PFSK-1 (cell line): ENCODE measurements at regions not wholly inside any gene's neighbourhood (a gene's known extent, or its start where the extent isn't known, plus 50 kb on each side); places are given as distances from the start of the nearest gene placed in this dataset.

Source experiments
- POLR2AphosphoS5 ChIP-seq: IDR thresholded peaks from 2 replicates; pipeline ENCODE4 v1.6.1; 2012; ENCODE audit warnings: low read depth, mild to moderate bottlenecking, control low read depth, low read length, moderate library complexity
- REST ChIP-seq, 2 experiments: IDR thresholded peaks; 2 replicates each; pipeline versions ENCODE4 v1.6.1 to v1.8.0; 2011 to 2012; ENCODE audit warnings: low read depth in 2 of 2, low read length in 2 of 2, control low read depth in 1 of 2, inconsistent platforms in 1 of 2, mild to moderate bottlenecking in 1 of 2, moderate library complexity in 1 of 2; ENCODE audit not compliant: insufficient read depth in 1 of 2
- SIN3A ChIP-seq: IDR thresholded peaks from 2 replicates; pipeline ENCODE4 v1.6.1; 2012; ENCODE audit warnings: mild to moderate bottlenecking, low read length, moderate library complexity, borderline replicate concordance; ENCODE audit not compliant: insufficient read depth

- TF ChIP-seq POLR2AphosphoS5 (no peak), SIN3A (no peak), REST (IDR thresholded peaks at IDR 0.05; ENCODE audit: insufficient read depth in 1 of 2, low read depth in 2 of 2, low read length in 2 of 2) (no peak)
Measured at GRCh38 chr14:27056586-27056985, 458.8 kb upstream of the NOVA1 start.
